Testis (tissue), 2 donors: ENCODE measurements at regions not wholly inside any gene's neighbourhood (a gene's known extent, or its start where the extent isn't known, plus 50 kb on each side); places are given as distances from the start of the nearest gene placed in this dataset.

Experiments
- POLR2A ChIP-seq: fragments of 450-650 bp; IDR thresholded peaks from one replicate; pipeline ENCODE4 v1.6.1; 2017; ENCODE audit warnings: antibody characterized with exemption, mild to moderate bottlenecking, moderate library complexity
- TF ChIP-seq, protein P1 (sequence below), 3 experiments: fragments of 450-650 bp in 2 of 3; fragments of 200-600 bp in 1 of 3; sonication (generic) in 1 of 3; IDR thresholded peaks; one replicate each; pipeline ENCODE4 v1.5.1; 2016 to 2019; ENCODE audit warnings: antibody characterized with exemption in 3 of 3, mild to moderate bottlenecking in 2 of 3, moderate library complexity in 1 of 3

DNA sequence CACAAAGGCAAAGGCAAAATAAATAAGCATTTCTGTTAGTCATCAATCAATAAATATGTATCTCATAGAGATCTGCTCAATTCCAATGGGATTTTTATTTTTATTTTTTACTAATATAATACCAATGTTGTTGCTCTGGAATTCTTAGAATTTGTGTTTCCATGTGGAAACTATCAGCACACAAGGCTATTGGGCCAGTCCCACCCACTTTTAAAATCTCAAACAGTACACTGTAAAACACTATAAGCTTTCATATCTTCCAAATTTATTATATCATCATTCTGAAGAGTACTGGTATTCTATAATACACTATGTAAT is 563.8 kb upstream of the MARCKS start:
- TF ChIP-seq, protein P1, sequence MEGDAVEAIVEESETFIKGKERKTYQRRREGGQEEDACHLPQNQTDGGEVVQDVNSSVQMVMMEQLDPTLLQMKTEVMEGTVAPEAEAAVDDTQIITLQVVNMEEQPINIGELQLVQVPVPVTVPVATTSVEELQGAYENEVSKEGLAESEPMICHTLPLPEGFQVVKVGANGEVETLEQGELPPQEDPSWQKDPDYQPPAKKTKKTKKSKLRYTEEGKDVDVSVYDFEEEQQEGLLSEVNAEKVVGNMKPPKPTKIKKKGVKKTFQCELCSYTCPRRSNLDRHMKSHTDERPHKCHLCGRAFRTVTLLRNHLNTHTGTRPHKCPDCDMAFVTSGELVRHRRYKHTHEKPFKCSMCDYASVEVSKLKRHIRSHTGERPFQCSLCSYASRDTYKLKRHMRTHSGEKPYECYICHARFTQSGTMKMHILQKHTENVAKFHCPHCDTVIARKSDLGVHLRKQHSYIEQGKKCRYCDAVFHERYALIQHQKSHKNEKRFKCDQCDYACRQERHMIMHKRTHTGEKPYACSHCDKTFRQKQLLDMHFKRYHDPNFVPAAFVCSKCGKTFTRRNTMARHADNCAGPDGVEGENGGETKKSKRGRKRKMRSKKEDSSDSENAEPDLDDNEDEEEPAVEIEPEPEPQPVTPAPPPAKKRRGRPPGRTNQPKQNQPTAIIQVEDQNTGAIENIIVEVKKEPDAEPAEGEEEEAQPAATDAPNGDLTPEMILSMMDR (IDR thresholded peaks at IDR 0.05): no peak
- TF ChIP-seq POLR2A: no peak
